ENCODE measurements at regions not wholly inside any gene's neighbourhood (a gene's known extent, or its start where the extent isn't known, plus 50 kb on each side); places are given as distances from the start of the nearest gene placed in this dataset.

- Histone ChIP-seq H3K4me1 (no peaks in the 10 kb centered on the region), H3K27ac (no peak overlapping the region), H3K9me3 (no peaks in the 10 kb centered on the region), H3K4me3 (replicated peaks in 1 of 3) (no peak overlapping the region), H3K27me3 (no peaks in the 10 kb centered on the region), H3K36me3 (no peaks in the 10 kb centered on the region)
- no peak for DNase-seq
- WGBS, 2 donors, result 68 to 73% methylated on average over 1 of the region's 1 CpG
- intact Hi-C loops (cut with DNase I), result no loop called here
- TF ChIP-seq POLR2A (IDR thresholded peaks at IDR 0.05), result no peak
- TF ChIP-seq, protein P1, sequence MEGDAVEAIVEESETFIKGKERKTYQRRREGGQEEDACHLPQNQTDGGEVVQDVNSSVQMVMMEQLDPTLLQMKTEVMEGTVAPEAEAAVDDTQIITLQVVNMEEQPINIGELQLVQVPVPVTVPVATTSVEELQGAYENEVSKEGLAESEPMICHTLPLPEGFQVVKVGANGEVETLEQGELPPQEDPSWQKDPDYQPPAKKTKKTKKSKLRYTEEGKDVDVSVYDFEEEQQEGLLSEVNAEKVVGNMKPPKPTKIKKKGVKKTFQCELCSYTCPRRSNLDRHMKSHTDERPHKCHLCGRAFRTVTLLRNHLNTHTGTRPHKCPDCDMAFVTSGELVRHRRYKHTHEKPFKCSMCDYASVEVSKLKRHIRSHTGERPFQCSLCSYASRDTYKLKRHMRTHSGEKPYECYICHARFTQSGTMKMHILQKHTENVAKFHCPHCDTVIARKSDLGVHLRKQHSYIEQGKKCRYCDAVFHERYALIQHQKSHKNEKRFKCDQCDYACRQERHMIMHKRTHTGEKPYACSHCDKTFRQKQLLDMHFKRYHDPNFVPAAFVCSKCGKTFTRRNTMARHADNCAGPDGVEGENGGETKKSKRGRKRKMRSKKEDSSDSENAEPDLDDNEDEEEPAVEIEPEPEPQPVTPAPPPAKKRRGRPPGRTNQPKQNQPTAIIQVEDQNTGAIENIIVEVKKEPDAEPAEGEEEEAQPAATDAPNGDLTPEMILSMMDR (IDR thresholded peaks at IDR 0.05), result no peak
Observed at GRCh38 chr18:28712172-28712571, 535.2 kb upstream of the CDH2 start.

- 83 to 88% methylated on average over 1 of the region's 1 CpG for WGBS, 2 donors
- intact Hi-C loops (cut with DNase I), result no loop called here
- no peak for DNase-seq
- no peaks in the 10 kb centered on the region for H3K9me3 ChIP-seq
- no peak overlapping the region for H3K4me3 ChIP-seq (replicated peaks in 1 of 3)
- H3K36me3 ChIP-seq, result no peaks in the 10 kb centered on the region
- no peaks in the 10 kb centered on the region for H3K4me1 ChIP-seq
- H3K27ac ChIP-seq, result no peak overlapping the region
- H3K27me3 ChIP-seq, result no peaks in the 10 kb centered on the region
- TF ChIP-seq, protein P1 (IDR thresholded peaks at IDR 0.05), result no peak
- TF ChIP-seq POLR2A (IDR thresholded peaks at IDR 0.05), result no peak
Observed at GRCh38 chr18:28711096-28711495, 534.2 kb upstream of the CDH2 start.

- Histone ChIP-seq H3K4me1 (no peaks in the 10 kb centered on the region), H3K27ac (no peak overlapping the region), H3K9me3 (no peaks in the 10 kb centered on the region), H3K27me3 (no peaks in the 10 kb centered on the region), H3K36me3 (no peaks in the 10 kb centered on the region), H3K4me3 (replicated peaks in 1 of 3) (no peak overlapping the region)
- TF ChIP-seq, protein P1 (IDR thresholded peaks at IDR 0.05), result no peak
- TF ChIP-seq POLR2A (IDR thresholded peaks at IDR 0.05), result no peak
- intact Hi-C loops (cut with DNase I), result no loop called here
- WGBS, 2 donors, result 76 to 78% methylated on average over 4 of the region's 4 CpGs
- no peak for DNase-seq
Observed at GRCh38 chr18:28707006-28707405, 530.1 kb upstream of the CDH2 start.

GRCh38 chr18:28706397-28706796 is 529.5 kb upstream of the CDH2 start:
- Histone ChIP-seq H3K4me3 (replicated peaks in 1 of 3) (no peak overlapping the region), H3K27me3 (no peaks in the 10 kb centered on the region), H3K27ac (no peak overlapping the region), H3K9me3 (no peaks in the 10 kb centered on the region), H3K36me3 (no peaks in the 10 kb centered on the region), H3K4me1 (no peaks in the 10 kb centered on the region)
- intact Hi-C loops (cut with DNase I), result no loop called here
- no peak for DNase-seq
- TF ChIP-seq POLR2A (IDR thresholded peaks at IDR 0.05), result no peak
- TF ChIP-seq, protein P1 (IDR thresholded peaks at IDR 0.05), result no peak
- WGBS, 2 donors, result 64 to 88% methylated on average over 4 of the region's 4 CpGs

- H3K4me3 ChIP-seq (replicated peaks in 1 of 3), result no peak overlapping the region
- no peaks in the 10 kb centered on the region for H3K27me3 ChIP-seq
- no peak for TF ChIP-seq POLR2A (IDR thresholded peaks at IDR 0.05)
- TF ChIP-seq, protein P1 (IDR thresholded peaks at IDR 0.05), result no peak
- H3K36me3 ChIP-seq, result no peaks in the 10 kb centered on the region
- 68 to 70% methylated on average over 1 of the region's 1 CpG for WGBS, 2 donors
- H3K27ac ChIP-seq, result no peak overlapping the region
- intact Hi-C loops (cut with DNase I), result no loop called here
- no peak for DNase-seq
- H3K4me1 ChIP-seq, result no peaks in the 10 kb centered on the region
- H3K9me3 ChIP-seq, result no peaks in the 10 kb centered on the region
Observed at GRCh38 chr18:28705482-28705881, 528.6 kb upstream of the CDH2 start.
